ENCODE measurements at regions not wholly inside any gene's neighbourhood (a gene's known extent, or its start where the extent isn't known, plus 50 kb on each side); places are given as distances from the start of the nearest gene placed in this dataset.
"Not testable (repeated sequence)": the region's sequence is repeated elsewhere in the genome, so short reads cannot be mapped to it uniquely, and the experiment has no call there.

DNA sequence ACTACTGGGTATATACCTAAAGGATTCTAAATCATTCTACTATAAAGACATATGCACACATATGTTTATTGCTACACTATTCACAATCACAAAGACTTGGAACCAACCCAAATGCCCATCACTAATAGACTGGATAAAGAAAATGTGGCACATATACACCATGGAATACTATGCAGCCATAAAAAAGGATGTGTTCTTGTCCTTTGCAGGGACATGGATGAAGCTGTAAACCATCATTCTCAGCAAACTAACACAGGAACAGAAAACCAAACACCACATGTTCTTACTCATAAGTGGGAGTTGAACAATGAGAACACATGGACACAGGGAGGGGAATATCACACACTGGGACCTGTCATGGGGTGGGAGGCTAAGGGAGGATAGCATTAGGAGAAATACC lies 249.0 kb downstream of the SLCO4C1 start:
- TF ChIP-seq SUZ12 (IDR thresholded peaks at IDR 0.05; ENCODE audit: extremely low read depth, insufficient read depth, insufficient read length); ZNF274 (IDR thresholded peaks at IDR 0.05; ENCODE audit: low read depth, low read length); YY1 (IDR thresholded peaks at IDR 0.05; ENCODE audit: insufficient read depth, insufficient read length): not testable (repeated sequence)
